Heart left ventricle (tissue), 13 donors: ENCODE measurements at regions not wholly inside any gene's neighbourhood (a gene's known extent, or its start where the extent isn't known, plus 50 kb on each side); places are given as distances from the start of the nearest gene placed in this dataset.

ENCODE experiments used
- CTCF ChIP-seq, 12 donors: fragments of 200-600 bp; sonication (generic) in 4 of 12; IDR thresholded peaks; one replicate each; pipeline versions ENCODE4 v1.5.0 to v1.8.0; 2018 to 2022; ENCODE audit warnings: antibody characterized with exemption in 12 of 12, mild to moderate bottlenecking in 5 of 12
- POLR2A ChIP-seq, 2 donors: fragments of 450-650 bp; IDR thresholded peaks; one replicate each; pipeline ENCODE4 v1.6.1; 2017; ENCODE audit warnings: antibody characterized with exemption in 2 of 2, mild to moderate bottlenecking in 2 of 2, moderate library complexity in 2 of 2
- donor health status: ischemic (EF 13 %, LVEDD 7.1; RV severe dilation, severe dysfunction).
- donor health status: DM: no; HTN: yes; CAD: no.
- donor health status: DM: no; HTN: no; CAD: no.
- donor health status: ischemic (EF 25% LVEDD 6.9; RV normal size, moderate dysfunction).
- donor health status: ischemic (EF 25% LVEDD 5.7; RV mildly dilated, moderate dysfunction).
- donor health status: ischemic (EF 35%, LVEDD 5.7; RV mildly dilated, moderate dysfunction).
- donor health status: nonischemic (EF 11% LVEDD 7.7; RV severe dilation, severe dysfunction).
- donor health status: DM: yes; HTN: yes; CAD: no.
- donor health status: PGD.
- donor health status: ischemic (EF 29% LVEDD 5.4; RV normal size, mild dysfunction).
- donor health status: nonischemic (EF 23%, LVEDD 6.1; RV moderate dilation, normal function).

GRCh38 chr7:83739527-83739926 lies 90.6 kb upstream of the SEMA3E start:
- TF ChIP-seq CTCF (IDR thresholded peaks at IDR 0.05) (no peak), POLR2A (IDR thresholded peaks at IDR 0.05) (no peak)
